NT2/D1 (cell line): ENCODE measurements at regions not wholly inside any gene's neighbourhood (a gene's known extent, or its start where the extent isn't known, plus 50 kb on each side); places are given as distances from the start of the nearest gene placed in this dataset.

Source experiments
- YY1 ChIP-seq: IDR thresholded peaks from 2 replicates; pipeline ENCODE4 v1.6.1; 2011; ENCODE audit not compliant: insufficient read length, insufficient read depth
- ZNF274 ChIP-seq: IDR thresholded peaks from 2 replicates; pipeline ENCODE4 v1.6.1; 2011; ENCODE audit warnings: mild to moderate bottlenecking, low read depth, low read length

DNA sequence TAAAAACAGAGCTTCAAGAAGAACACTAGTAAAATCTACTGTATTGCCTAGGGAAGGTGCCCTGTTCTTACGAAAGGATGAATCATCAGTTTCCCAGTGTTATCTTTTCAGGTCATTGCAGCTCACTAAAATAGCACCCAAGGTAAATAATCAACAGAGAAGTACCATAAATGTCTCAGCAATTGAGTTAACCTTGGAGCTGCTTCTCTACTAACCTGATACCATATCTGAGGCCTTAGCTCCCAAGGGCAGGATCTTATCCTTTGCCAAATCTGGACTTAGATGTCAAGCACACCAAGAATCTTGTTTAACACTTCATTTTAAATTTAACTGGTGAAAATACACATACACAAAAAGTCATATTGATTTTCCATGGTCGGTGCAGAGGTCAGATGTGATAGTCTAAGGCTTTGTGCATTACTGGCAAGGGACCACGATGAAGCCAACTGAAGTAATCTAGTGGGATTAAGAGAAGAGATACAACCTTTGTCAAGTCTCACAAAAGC lies 81.5 kb downstream of the EDN1 start:
- TF ChIP-seq YY1 (no peak), ZNF274 (no peak)
